Right atrium auricular region (tissue), 2 donors: ENCODE measurements at regions not wholly inside any gene's neighbourhood (a gene's known extent, or its start where the extent isn't known, plus 50 kb on each side); places are given as distances from the start of the nearest gene placed in this dataset.

ENCODE experiments used
- DNase-seq: peaks from one replicate; pipeline ENCODE4 v3.0.0-alpha.2; 2019; ENCODE audit warnings: low spot score
- H3K27ac ChIP-seq, 2 donors: fragments of 200-600 bp; sonication (generic); 1 replicate in 1 of 2; 2 replicates in 1 of 2; pipeline ENCODE4 v1.5.1; 2016 to 2019
- H3K27me3 ChIP-seq, 2 donors: fragments of 200-600 bp; sonication (generic); one replicate each; pipeline versions ENCODE4 v1.5.1 to v1.6.0; 2017 to 2019
- H3K36me3 ChIP-seq: fragments of 200-600 bp; sonication (generic); one replicate; pipeline ENCODE4 v1.5.1; 2016
- H3K4me1 ChIP-seq, 2 donors: fragments of 200-600 bp; sonication (generic); one replicate each; pipeline versions ENCODE4 v1.5.1 to v1.6.0; 2017 to 2019
- H3K4me3 ChIP-seq, 2 donors: fragments of 200-600 bp; sonication (generic); 1 replicate in 1 of 2; 2 replicates in 1 of 2; pipeline ENCODE4 v1.5.1; 2017 to 2019; ENCODE audit warnings: mild to moderate bottlenecking in 1 of 2, moderate library complexity in 1 of 2
- H3K9me3 ChIP-seq, 2 donors: fragments of 200-600 bp; sonication (generic); one replicate each; pipeline ENCODE4 v1.5.1; 2019
- TF ChIP-seq, protein P1 (sequence below), 2 donors: fragments of 200-600 bp; sonication (generic); IDR thresholded peaks; one replicate each; pipeline ENCODE4 v1.5.1; 2019; ENCODE audit warnings: antibody characterized with exemption in 2 of 2

DNA sequence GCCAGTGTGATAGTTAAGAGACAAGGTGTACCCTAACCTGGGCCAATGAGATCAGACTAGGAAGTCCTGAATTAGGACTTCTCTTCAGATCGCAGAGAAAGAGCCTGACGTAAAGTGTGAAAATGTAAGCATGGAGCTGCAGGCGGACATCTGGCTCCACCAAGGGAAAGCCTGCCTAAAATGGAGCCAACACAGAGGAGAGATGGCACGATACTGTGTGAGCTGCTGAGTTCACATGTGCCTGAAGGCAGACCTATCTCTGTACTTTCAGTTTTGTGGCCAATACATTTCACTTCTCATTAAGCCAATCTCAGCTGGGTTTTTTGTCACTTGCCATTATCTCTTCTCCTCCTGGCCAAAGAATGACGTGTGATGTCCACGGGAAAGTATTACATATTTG, 210.5 kb downstream of the ELAVL2 start:
- Histone ChIP-seq H3K27ac (no peak overlapping the region), H3K4me1 (no peaks in the 10 kb centered on the region), H3K4me3 (no peak overlapping the region), H3K36me3 (no peaks in the 10 kb centered on the region), H3K9me3 (no peaks in the 10 kb centered on the region), H3K27me3 (no peaks in the 10 kb centered on the region)
- DNase-seq: no peak
- TF ChIP-seq, protein P1, sequence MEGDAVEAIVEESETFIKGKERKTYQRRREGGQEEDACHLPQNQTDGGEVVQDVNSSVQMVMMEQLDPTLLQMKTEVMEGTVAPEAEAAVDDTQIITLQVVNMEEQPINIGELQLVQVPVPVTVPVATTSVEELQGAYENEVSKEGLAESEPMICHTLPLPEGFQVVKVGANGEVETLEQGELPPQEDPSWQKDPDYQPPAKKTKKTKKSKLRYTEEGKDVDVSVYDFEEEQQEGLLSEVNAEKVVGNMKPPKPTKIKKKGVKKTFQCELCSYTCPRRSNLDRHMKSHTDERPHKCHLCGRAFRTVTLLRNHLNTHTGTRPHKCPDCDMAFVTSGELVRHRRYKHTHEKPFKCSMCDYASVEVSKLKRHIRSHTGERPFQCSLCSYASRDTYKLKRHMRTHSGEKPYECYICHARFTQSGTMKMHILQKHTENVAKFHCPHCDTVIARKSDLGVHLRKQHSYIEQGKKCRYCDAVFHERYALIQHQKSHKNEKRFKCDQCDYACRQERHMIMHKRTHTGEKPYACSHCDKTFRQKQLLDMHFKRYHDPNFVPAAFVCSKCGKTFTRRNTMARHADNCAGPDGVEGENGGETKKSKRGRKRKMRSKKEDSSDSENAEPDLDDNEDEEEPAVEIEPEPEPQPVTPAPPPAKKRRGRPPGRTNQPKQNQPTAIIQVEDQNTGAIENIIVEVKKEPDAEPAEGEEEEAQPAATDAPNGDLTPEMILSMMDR (IDR thresholded peaks at IDR 0.05): no peak

DNA sequence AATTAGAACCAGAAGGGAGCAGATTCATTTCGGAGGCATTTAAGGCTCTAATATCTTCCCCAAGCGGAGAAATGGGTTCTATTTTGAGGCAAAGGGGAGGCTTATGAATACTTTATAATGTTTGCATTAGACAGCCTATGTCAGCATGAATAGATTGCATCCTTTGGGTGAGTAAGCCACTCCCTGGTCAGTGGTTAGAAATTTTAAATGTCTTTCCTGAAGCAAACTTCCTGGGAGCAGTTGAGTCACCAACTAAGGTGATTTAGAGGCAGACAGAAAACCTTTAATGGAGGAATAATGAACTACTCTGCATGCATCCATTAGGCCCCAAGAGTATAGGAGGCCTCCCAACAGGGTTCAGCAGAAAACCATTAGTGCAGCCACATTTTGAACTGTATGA, 204.9 kb downstream of the ELAVL2 start:
- Histone ChIP-seq H3K9me3 (no peaks in the 10 kb centered on the region), H3K4me3 (no peak overlapping the region), H3K4me1 (peaks cover 0 to 4% of the 10 kb centered on the region in 2 donors), H3K27me3 (no peaks in the 10 kb centered on the region), H3K27ac (no peak overlapping the region), H3K36me3 (no peaks in the 10 kb centered on the region)
- DNase-seq: no peak
- TF ChIP-seq, protein P1 (IDR thresholded peaks at IDR 0.05): no peak

DNA sequence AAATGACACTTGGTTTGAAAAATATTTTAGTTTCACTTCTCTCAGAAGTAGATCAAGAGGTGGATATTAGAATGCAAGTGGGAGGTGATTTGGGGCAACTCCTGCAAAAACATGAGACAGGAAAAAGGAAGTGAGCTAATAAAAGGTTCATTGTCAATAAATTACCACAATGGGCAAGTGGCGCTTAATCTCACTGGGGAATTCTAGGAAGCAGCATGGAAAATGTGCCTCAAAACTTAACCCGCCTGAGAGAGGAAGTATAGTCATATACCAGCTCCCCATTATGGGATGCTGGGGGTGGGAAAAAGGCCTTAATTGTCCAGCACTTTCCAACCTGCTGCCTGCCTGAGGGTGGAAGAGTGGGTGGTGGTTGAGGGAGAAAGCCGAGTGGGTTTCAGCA, 204.1 kb downstream of the ELAVL2 start:
- Histone ChIP-seq H3K4me3 (no peak overlapping the region), H3K27ac (no peak overlapping the region), H3K36me3 (no peaks in the 10 kb centered on the region), H3K4me1 (peaks cover 0 to 4% of the 10 kb centered on the region in 2 donors), H3K9me3 (no peaks in the 10 kb centered on the region), H3K27me3 (no peaks in the 10 kb centered on the region)
- TF ChIP-seq, protein P1 (IDR thresholded peaks at IDR 0.05): no peak
- no peak for DNase-seq

- H3K4me3 ChIP-seq: no peak overlapping the region
- TF ChIP-seq, protein P1 (IDR thresholded peaks at IDR 0.05): no peak
- no peaks in the 10 kb centered on the region for H3K27me3 ChIP-seq
- no peaks in the 10 kb centered on the region for H3K9me3 ChIP-seq
- H3K4me1 ChIP-seq: peaks cover 0 to 4% of the 10 kb centered on the region in 2 donors
- DNase-seq: no peak
- no peak overlapping the region for H3K27ac ChIP-seq
- no peaks in the 10 kb centered on the region for H3K36me3 ChIP-seq
These were observed 203.6 kb downstream of the ELAVL2 start for GRCh38 chr9:23622396-23622795.

GRCh38 chr9:23630488-23630887, 195.6 kb downstream of the ELAVL2 start:
- no peaks in the 10 kb centered on the region for H3K4me1 ChIP-seq
- no peak for DNase-seq
- no peak overlapping the region for H3K27ac ChIP-seq
- no peak overlapping the region for H3K4me3 ChIP-seq
- no peaks in the 10 kb centered on the region for H3K9me3 ChIP-seq
- TF ChIP-seq, protein P1 (IDR thresholded peaks at IDR 0.05): no peak
- H3K36me3 ChIP-seq: no peaks in the 10 kb centered on the region
- no peaks in the 10 kb centered on the region for H3K27me3 ChIP-seq

DNA sequence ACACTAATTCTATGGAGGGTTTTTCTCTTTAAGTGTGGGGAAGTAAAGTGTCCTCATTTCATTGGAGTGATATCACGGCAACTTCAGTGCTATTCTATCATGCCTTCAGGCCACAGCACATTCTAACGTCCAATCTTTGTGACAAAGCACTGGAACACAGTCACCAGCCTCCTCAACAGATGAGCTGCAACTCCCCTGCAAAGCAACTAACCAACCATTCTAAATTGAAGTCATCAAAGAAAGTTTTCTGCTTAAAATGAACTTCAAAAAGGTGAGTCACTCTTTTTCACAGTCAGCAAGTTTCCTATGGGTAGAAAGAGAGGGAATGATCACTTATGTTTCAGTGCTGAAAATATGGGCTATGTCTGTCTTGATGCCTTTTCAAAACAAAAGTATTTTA, 190.8 kb downstream of the ELAVL2 start:
- no peak for DNase-seq
- Histone ChIP-seq H3K9me3 (no peaks in the 10 kb centered on the region), H3K4me3 (no peak overlapping the region), H3K36me3 (no peaks in the 10 kb centered on the region), H3K4me1 (no peaks in the 10 kb centered on the region), H3K27ac (no peak overlapping the region), H3K27me3 (no peaks in the 10 kb centered on the region)
- TF ChIP-seq, protein P1 (IDR thresholded peaks at IDR 0.05): no peak
